GM12891 (cell line): ENCODE measurements at regions not wholly inside any gene's neighbourhood (a gene's known extent, or its start where the extent isn't known, plus 50 kb on each side); places are given as distances from the start of the nearest gene placed in this dataset.

Experiments used
- POLR2A ChIP-seq: IDR thresholded peaks from 2 replicates; pipeline ENCODE4 v1.6.1; 2011; ENCODE audit warnings: low read depth, low read length, control low read depth
- POLR2AphosphoS5 ChIP-seq: IDR thresholded peaks from 2 replicates; pipeline ENCODE4 v1.6.1; 2011; ENCODE audit warnings: low read depth, low read length, control low read depth
- SPI1 ChIP-seq: IDR thresholded peaks from 2 replicates; pipeline ENCODE4 v1.6.1; 2011; ENCODE audit warnings: low read depth, low read length, control low read depth

GRCh38 chr2:103960129-103960513, 893.8 kb upstream of the POU3F3 start:
- no peak for TF ChIP-seq POLR2A
- no peak for TF ChIP-seq POLR2AphosphoS5
- TF ChIP-seq SPI1, result no peak
